ENCODE measurements at regions not wholly inside any gene's neighbourhood (a gene's known extent, or its start where the extent isn't known, plus 50 kb on each side); places are given as distances from the start of the nearest gene placed in this dataset.

- DNase-seq (ENCODE audit: low spot score), result no peak
These were observed 236.4 kb upstream of the SPRY2 start for GRCh38 chr13:80577285-80577684.

GRCh38 chr13:80574113-80574850 lies 233.4 kb upstream of the SPRY2 start:
- DNase-seq (ENCODE audit: low spot score), result no peak

- DNase-seq (ENCODE audit: low spot score), result no peak
These were observed 232.0 kb upstream of the SPRY2 start for GRCh38 chr13:80572923-80573316.

DNA sequence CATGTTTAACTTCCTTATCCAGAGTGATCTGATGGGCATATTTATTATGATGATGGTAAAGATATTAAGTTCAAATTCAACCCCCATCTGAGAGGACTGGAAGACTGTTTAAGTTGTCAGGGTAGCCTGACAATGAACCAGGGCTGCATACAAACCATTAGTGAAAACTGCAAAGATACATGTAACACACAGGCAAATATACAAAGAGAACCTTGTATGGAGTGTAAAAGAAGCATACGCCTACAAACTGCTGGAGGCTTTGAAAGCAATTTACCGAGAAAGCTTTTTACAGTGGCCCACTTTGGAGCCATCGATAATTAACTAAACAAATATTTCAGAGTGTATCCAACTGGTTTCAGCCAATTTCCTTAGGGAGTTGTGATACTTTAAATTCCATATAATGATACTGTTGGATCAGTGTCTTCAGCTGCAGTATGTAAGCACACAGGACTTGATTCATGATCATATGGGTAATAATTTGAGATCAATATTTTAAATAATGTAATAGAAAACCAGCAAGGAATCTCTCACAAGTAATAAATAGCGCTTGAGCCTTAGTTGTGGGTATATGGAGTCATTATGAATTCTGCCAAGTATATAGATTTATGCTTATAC lies 231.5 kb upstream of the SPRY2 start:
- DNase-seq (ENCODE audit: low spot score), result no peak

DNA sequence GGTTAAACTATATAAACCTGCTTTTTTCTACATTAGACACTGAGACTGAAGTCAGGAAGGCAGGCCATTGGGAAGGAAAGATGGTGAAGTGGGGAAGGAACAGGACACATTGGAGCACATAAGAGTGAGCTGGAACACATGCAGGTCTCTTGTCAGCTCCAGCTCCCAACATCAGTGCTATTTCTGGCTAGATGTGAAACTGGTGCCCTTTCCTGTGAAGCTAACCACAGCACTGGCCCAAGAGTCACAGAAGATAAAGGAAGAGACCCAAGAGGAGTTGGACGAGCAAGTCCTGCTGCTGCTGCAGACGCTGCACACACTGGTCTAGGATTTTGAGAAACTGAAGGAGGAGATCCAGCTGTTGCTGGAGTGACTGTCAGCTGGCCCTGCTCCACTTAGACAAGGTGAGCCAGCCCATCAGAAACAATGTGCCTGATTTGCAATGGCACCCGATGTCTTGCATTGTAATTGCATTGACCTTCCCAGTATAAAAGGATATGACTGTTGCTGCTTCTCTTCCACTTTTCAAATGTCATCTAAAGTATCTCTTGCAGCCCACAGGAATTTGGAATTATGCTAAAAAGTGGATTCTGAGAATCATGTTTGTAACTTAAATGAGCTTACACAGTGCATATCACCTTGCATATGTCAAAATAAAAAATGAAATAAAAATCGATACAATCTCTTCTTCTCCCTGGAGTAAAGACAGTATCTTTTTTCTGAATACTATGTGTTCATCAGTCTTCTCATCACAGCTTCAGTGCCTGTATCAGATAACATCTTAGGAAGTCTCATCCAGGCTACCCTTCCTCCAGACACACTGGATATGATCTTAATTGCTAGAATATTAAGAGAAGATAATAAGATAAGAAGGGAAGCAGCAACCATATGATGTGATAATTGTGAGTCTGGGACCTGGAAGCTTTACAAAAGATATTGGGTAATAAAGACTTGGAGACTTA lies 230.7 kb upstream of the SPRY2 start:
- no peak for DNase-seq (ENCODE audit: low spot score)

GRCh38 chr13:80563439-80563838 lies 222.5 kb upstream of the SPRY2 start:
- DNase-seq (ENCODE audit: low spot score), result no peak

DNA sequence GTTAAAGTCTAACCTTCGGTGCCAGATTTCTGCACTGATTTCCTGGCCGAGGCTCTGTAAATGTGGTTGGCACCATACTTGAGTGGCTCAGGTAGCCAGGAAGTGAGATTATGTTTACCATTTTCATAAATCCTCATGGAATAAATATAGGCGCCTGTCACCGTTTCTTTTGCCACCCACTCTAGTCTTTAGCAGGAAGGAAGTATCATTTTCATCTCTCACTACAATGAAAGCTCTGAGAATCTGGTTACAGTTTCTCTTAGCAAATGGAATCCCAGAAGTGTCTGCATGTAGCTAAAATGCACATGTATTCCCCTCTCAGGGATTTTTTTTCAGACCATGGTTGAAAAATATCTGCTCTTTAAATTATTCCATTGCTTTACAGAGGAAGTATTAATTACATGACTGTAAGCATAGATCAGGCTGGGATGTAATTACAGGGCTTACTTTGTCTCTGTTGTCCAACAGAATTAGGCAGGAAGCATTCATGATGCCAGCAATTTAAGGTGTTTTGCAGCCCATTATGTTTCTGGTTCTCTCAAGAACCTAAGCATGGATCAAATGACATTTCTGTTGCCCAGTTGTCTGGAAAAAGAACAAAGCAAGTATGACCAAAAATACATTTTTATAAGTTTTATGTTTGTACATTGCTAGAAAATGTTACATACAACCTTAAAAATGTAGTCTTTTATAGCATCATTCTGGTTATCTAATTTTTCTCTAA lies 221.7 kb upstream of the SPRY2 start:
- DNase-seq (ENCODE audit: low spot score), result no peak

- no peak for DNase-seq (ENCODE audit: low spot score)
These were observed 219.7 kb upstream of the SPRY2 start for GRCh38 chr13:80560609-80561008.

DNA sequence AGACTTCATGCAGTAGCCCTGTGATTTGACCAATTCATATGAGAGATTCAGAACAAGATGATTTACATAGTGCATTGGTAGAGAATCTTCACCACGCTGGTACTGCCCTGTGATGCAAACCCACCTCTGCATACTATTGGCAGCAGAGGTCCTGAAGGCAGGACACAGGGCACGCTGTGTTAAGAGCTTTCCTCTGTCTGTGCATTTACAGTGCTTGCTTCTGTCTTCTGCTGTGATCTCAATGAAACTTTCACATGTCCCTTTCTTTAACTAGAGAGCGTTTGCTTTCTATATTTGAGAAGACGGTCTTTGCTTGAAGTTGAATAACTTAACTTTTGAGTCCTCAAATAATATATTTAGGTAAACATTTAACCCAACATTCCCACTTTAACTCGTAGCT lies 219.0 kb upstream of the SPRY2 start:
- no peak for DNase-seq (ENCODE audit: low spot score)

DNA sequence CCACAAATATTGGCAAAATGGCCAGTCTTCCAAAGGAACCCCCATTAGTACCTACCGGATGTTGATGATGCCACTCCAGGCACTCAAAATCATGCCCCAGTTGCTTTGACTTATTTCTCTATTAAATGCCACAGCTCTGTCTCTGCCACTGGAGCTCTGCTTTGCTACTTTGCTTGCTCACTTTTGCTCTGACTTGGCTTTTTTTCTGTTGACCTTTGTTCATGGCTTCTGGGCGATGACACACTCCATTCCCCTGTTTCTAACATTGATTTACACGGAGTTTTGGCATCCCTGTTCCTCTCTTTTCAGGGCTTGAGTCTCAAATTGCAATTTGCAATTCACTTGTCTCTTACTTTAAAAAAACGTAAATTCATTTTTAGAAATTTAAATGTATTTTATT lies 217.1 kb upstream of the SPRY2 start:
- DNase-seq (ENCODE audit: low spot score), result no peak

DNA sequence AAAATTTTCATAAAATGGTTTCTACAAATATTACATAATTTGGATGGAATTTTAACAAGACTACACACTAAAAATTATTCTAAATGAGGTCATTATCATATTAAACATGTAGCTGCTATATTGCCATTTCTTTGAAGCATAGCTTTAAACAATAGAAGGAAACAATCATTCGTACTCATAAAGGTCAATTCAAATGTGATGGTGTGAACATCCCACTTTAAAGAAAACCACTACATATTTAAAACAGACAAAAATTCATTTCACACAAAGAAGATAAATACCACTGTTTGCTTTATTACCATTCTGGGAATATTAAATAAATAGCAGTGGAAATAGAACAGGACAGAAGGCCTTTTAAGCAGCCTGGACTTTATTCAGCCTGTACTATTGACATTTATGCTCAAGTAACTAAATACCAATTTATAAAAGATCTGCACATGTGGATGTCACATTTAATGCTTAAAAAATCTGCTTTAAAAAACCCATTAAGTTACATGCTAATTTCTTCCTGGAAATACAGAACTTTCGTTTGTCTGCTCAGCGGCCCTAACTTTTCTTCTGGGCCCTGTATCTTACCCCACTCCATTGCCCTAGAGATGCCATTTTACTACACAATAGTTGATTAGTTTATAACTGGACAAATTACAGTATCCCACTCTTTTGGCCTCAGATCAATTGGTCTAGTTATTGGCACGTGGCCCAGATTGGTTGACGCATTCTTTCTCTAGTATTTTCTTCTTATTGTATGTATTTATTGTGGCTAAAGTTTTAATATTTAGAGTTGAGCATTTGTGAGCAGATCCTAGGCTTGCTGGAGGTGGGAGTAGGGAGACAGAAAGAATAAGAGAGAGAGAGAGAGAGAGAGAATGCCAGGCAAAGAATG lies 215.1 kb upstream of the SPRY2 start:
- DNase-seq (ENCODE audit: low spot score), result no peak

DNA sequence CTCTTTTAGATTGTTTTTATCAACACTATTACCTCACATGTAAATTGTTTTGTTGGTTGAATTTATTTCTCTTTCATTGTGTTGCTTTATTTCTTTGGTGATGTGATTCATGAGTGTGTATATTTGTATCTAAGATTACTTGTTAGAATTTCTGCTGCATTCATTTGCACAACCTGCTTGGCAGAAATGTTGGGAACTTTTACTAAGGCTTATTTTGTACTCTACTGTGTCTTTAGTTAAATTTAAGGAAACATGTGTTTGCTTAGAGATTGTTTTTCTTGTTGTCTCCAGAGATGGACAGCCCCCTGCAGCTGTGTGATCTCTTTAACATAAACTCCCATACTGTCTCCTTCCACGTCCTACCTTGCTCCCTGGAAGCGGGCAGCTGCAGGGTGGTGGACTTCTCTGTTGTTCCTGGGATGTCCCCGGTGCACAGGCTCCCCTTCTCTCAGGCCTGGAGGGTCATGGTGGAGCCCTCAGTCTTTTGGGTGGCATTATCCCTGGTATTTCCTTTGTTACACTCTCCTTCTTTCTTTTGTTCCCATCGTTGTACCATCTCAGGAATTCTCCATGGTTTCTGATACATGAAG lies 212.0 kb upstream of the SPRY2 start:
- DNase-seq (ENCODE audit: low spot score), result no peak

DNA sequence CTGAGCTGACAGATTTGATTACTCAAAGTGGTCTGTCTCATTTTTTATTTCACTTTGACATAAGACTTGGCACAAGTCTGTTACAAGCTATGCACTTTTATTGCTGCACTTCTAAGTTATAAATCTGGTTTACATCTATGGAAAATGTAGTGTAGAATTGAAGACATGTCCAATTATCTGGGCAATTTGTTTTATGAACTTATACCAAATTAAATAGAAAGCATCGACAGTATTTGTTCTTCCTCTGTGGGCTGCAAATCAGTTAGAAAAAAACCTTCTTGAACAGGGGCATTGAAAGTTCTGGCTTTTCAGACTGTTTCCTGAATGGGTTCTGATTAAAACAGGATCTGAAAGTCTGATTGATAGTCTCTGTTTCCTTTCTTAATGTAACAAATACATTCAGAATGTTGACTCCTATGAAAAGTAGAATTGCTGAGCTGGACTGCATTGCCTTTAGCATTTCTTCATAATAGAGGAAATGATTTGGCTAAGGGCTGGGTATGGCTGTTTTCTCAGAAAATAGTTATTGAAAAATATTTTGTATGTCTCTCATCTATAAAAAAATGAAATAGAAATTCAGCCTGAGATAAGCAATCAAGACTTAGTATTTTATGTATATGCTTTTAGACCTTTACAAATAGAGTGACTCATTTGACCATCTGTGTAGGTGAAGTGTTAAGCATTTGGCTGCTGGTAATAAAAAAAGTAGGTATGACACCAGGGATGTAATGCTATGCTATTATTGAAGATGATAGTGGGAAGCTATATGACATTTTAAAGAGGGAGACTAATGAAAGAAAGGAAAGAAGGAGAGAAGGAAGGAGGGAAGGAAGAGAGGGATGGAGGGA lies 210.9 kb upstream of the SPRY2 start:
- DNase-seq (ENCODE audit: low spot score), result no peak

DNA sequence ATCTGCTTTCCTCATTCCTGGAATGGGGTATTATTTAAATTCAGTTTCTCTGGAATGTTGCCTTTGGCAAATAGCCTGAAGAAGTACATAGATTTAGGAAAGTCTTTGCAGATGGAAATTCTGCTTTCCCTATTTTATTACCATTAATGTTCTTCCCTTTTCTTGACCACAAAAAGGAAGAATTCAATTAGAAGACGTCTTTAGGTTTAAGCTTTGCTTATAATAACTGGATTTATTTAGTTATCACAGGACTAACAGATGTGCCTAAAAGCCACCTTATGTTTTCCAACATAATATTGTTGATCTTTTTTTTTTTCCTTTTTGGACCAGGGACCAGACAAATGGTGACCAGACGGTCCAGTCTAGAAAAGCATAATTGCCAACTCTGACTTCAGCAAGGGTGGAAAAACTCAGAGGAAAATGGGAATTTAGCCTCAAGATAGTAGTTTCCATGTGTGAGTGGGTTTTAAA lies 210.1 kb upstream of the SPRY2 start:
- DNase-seq (ENCODE audit: low spot score), result no peak

DNA sequence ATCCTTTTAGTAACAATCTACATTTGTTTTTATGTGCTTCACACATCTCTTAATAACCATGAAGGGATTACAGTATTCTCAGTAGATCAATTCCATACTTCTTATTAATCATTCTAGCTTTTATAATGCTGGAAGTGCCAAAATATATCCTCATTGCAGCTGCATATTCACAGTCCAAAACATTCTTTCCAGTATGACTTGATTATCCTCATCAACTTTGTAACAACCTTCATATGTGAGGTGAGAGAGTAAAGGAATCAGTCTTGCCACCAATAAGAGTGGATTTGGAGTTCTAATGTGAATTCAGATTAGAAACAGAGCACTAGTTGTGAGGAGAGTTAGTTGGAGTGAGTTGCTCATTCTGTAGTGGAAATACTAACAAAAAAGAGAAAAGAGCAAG lies 208.0 kb upstream of the SPRY2 start:
- no peak for DNase-seq (ENCODE audit: low spot score)

GRCh38 chr13:80547885-80548825 lies 207.2 kb upstream of the SPRY2 start:
- DNase-seq (ENCODE audit: low spot score), result no peak

DNA sequence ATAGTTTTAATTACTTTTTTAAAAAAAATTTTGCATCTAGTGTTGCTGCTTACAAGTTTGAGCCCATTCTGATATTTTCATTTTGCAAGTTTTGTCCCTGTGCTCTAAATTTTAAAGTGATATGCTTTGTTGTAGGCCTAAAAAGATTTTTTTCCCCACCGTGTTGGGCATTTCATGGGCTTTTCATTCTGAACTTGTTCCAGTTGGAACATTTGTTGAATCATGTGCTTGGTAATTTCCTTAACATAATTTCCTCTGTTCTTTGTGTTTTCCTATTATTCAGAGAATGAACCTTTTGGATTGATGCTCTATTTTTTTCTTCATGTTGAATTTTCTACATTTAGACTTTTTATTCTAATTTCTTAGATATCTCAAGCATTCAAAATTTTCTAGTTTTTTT lies 206.4 kb upstream of the SPRY2 start:
- no peak for DNase-seq (ENCODE audit: low spot score)

DNA sequence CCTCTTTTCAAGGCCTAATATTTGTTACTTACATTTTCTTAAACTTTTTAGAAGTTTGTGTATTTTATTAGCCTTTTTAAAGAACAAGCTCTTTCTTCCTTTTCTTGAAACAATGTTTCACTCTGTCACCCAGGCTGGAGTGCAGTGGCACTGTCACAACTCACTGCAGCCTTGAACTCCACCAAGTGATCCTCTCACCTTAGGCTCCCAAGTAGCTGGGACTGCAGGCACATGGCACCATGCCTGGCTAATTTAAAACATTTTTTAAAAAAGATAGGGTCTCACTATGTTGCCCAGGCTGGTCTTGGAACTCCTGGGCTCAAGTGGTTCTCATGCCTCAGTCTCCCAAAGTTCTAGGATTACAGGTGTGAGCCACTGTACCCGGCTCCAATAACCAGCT lies 192.2 kb upstream of the SPRY2 start:
- DNase-seq (ENCODE audit: low spot score), result no peak
